DMS53 (cell line): ENCODE measurements at regions not wholly inside any gene's neighbourhood (a gene's known extent, or its start where the extent isn't known, plus 50 kb on each side); places are given as distances from the start of the nearest gene placed in this dataset.
A peak's percentile ranks its signal among the peaks of the same experiment; 100 is the strongest.

Experiments used
- DNase-seq: peaks from one replicate; lab custom pipeline; 2025; lab: John Stamatoyannopoulos, UW

GRCh38 chrX:98795636-98796035 lies 1614.4 kb downstream of the PCDH19 start:
- DNase-seq = no peak

DNA sequence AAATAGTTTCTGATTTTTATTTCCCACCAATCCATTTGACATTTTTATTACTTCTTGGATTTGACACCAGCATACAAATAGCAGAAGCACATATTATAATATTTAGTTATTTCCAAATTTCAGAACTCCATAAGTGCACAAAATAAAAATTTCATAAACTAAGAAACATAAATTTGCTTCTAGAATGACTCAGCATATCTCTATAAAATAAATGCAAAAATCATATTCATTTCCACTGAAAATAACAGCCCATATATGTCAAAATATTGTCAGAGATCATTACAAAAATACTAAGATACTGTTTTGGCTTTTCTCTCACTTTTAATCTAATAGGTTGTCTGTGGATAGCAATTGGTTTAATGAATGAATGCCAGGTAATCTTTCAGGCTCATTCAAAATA lies 1654.2 kb downstream of the PCDH19 start:
- no peak for DNase-seq

- DNase-seq = peak; percentile 74
These were observed 1678.3 kb downstream of the PCDH19 start for GRCh38 chrX:98731821-98732220.

DNA sequence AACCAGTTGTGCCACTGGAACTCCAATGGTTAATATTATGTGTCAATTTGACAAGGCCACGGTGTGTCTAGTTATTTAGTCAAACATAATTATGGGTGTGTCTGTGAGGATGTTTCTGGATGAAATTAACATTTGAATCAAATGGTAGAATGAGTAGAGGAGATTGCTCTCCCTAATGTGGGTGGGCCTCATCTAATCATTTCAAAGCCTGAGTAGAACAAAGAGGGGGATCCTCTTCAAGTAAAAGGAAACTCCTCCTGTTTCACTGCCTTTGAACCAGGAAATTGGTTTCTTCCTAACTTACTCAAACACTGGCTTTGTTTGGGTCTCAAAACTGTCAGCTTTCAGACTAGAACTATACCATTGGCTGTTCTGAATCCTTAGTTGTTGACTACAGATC lies 1692.1 kb downstream of the PCDH19 start:
- DNase-seq = no peak
